ENCODE measurements at regions not wholly inside any gene's neighbourhood (a gene's known extent, or its start where the extent isn't known, plus 50 kb on each side); places are given as distances from the start of the nearest gene placed in this dataset.

DNA sequence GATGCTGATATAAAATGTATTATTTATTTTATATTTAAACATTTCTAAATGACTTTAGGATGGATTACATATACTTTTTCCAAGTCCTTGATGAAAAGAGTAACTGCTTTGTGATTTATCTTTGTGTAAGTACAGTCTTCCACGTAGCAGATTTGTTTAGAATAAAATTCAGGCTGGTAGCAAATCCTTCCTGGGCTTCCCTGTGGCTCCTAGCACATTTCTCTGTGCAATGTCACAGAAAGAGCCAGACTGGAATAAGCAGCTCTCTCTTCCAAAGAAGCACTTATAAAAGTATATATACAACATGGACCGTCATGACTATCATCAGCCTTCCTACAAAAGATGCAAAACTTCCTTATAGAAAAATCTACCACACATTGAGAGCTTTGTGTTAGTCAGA lies 388.6 kb downstream of the ACTL7B start:
- no peak overlapping the region for H2AK5ac ChIP-seq (ENCODE audit: insufficient read length, low read length)
- Mint-ChIP-seq H3K4me1 (no peaks in the 10 kb centered on the region), H3K36me3 (ENCODE audit: insufficient read depth in 1 of 3, low read depth in 3 of 3) (no peaks in the 10 kb centered on the region), H3K9me3 (peaks cover 0 to 4% of the 10 kb centered on the region in 2 experiments; a peak in 1 of 5 replicates), H3K27ac (no peak overlapping the region), H3K27me3 (ENCODE audit: low read depth) (peaks cover 3% of the 10 kb centered on the region), H3K4me3 (no peak overlapping the region)
- no peaks in the 10 kb centered on the region for H3K79me1 ChIP-seq (ENCODE audit: insufficient read depth, low read depth, low read length, poor library complexity, severe bottlenecking)
- DNase-seq = no peak
- H3K23ac ChIP-seq (ENCODE audit: insufficient read length, low read depth, low read length) = no peak overlapping the region
- H4K20me1 ChIP-seq (ENCODE audit: control insufficient read depth, insufficient read depth, insufficient read length) = no peaks in the 10 kb centered on the region
- no peak overlapping the region for H3T11ph ChIP-seq (ENCODE audit: low read length)
- H3K27me3 ChIP-seq (ENCODE audit: insufficient read depth, low read length) = no peaks in the 10 kb centered on the region
- TF ChIP-seq, protein P1, sequence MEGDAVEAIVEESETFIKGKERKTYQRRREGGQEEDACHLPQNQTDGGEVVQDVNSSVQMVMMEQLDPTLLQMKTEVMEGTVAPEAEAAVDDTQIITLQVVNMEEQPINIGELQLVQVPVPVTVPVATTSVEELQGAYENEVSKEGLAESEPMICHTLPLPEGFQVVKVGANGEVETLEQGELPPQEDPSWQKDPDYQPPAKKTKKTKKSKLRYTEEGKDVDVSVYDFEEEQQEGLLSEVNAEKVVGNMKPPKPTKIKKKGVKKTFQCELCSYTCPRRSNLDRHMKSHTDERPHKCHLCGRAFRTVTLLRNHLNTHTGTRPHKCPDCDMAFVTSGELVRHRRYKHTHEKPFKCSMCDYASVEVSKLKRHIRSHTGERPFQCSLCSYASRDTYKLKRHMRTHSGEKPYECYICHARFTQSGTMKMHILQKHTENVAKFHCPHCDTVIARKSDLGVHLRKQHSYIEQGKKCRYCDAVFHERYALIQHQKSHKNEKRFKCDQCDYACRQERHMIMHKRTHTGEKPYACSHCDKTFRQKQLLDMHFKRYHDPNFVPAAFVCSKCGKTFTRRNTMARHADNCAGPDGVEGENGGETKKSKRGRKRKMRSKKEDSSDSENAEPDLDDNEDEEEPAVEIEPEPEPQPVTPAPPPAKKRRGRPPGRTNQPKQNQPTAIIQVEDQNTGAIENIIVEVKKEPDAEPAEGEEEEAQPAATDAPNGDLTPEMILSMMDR (conservative IDR thresholded peaks at IDR 0.05) = no peak
- H3K9ac ChIP-seq (ENCODE audit: extremely low read depth, insufficient read length, low read length) = no peak overlapping the region
- no peak overlapping the region for H2BK15ac ChIP-seq (ENCODE audit: low read depth, low read length)
- H3K4ac ChIP-seq (ENCODE audit: low read depth, low read length) = no peak overlapping the region
- H4K91ac ChIP-seq (ENCODE audit: insufficient read length, low read depth, low read length) = no peak overlapping the region
- H3K4me1 ChIP-seq (ENCODE audit: insufficient read depth, low read length) = no peaks in the 10 kb centered on the region
- no peak overlapping the region for H4K5ac ChIP-seq (ENCODE audit: insufficient read length, low read depth, low read length)
- no peak overlapping the region for H2BK120ac ChIP-seq (ENCODE audit: low read depth, low read length, poor library complexity, severe bottlenecking)
- no peaks in the 10 kb centered on the region for H3K9me3 ChIP-seq (ENCODE audit: control insufficient read depth, low read depth, low read length)
- WGBS (ENCODE audit: extremely low coverage, insufficient read length, low lambda C conversion rate) = no CpG with 5 or more reads among the region's 2 CpGs
- no peak overlapping the region for H2BK20ac ChIP-seq (ENCODE audit: low read depth, low read length, poor library complexity, severe bottlenecking)
- no peak overlapping the region for H2BK12ac ChIP-seq (ENCODE audit: insufficient read length, low read depth, low read length)
- H3K4me2 ChIP-seq (ENCODE audit: insufficient read depth, insufficient read length, low read length) = no peak overlapping the region
- H2AFZ ChIP-seq (ENCODE audit: low read length) = no peak overlapping the region
- H4K8ac ChIP-seq (replicated peaks; ENCODE audit: insufficient read length, low read depth, low read length) = no peak overlapping the region
- no peaks in the 10 kb centered on the region for H3K23me2 ChIP-seq (ENCODE audit: insufficient read length, low read depth, low read length, poor library complexity, severe bottlenecking)
- no peak overlapping the region for H3K14ac ChIP-seq (ENCODE audit: insufficient read depth, low read length)
- no peak overlapping the region for H3K18ac ChIP-seq (ENCODE audit: insufficient read length, low read depth, low read length)
- H3K56ac ChIP-seq (ENCODE audit: insufficient read length, low read depth, low read length) = no peak overlapping the region
- H3K79me2 ChIP-seq (ENCODE audit: insufficient read depth, low read length) = no peaks in the 10 kb centered on the region
- no peak overlapping the region for H2BK5ac ChIP-seq (ENCODE audit: insufficient read length, low read length)
- H3K27ac ChIP-seq (ENCODE audit: insufficient read length, low read depth, low read length) = no peak overlapping the region
